B cell (primary cell): ENCODE measurements at regions not wholly inside any gene's neighbourhood (a gene's known extent, or its start where the extent isn't known, plus 50 kb on each side); places are given as distances from the start of the nearest gene placed in this dataset.

Experiments
- CTCF ChIP-seq: fragments of 200-600 bp; IDR thresholded peaks from one replicate; pipeline ENCODE4 v1.8.0; 2022; ENCODE audit warnings: antibody characterized with exemption, mild to moderate bottlenecking
- EZH2 ChIP-seq: IDR thresholded peaks from 2 replicates; pipeline ENCODE4 v1.6.1; 2012; ENCODE audit warnings: borderline replicate concordance, low read depth, mild to moderate bottlenecking, moderate library complexity, low read length; ENCODE audit not compliant: insufficient read depth, poor library complexity, severe bottlenecking

DNA sequence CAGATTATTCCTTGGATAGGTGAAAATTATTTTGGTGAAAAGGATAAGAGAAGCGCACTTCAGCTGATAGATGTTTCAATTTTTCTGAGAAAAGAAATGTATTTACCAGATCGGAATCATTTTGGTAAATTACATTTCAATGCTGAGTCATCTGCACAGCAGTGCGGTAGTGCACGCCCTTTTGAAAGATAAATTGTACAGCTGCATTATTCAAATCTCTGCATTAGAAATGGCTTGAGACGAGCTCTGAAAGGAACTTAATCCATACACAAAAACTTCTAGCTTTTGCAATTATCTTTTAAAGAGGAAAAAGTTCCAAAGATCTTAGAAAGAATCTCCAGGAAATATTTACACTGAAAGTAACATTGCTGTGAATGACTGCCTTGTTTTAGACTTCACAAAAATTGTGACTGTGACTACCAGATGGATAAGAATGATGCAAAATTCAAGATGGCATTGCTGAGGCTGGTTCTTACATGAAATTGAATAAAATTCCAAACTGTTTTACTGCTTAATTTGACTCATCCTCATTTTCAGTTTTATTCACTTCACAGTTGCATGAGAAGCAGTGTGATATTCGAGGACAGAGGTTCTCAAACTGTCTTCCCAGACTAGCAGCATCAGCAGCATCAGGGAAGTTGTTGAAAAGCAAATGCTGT lies 161.7 kb downstream of the RND3 start:
- TF ChIP-seq EZH2 (no peak), CTCF (no peak)
